Skin of body (tissue), 1 donor: ENCODE measurements at regions not wholly inside any gene's neighbourhood (a gene's known extent, or its start where the extent isn't known, plus 50 kb on each side); places are given as distances from the start of the nearest gene placed in this dataset.

Source experiments
- DNase-seq: peaks from one replicate; lab custom pipeline; 2025; lab: John Stamatoyannopoulos, UW

DNA sequence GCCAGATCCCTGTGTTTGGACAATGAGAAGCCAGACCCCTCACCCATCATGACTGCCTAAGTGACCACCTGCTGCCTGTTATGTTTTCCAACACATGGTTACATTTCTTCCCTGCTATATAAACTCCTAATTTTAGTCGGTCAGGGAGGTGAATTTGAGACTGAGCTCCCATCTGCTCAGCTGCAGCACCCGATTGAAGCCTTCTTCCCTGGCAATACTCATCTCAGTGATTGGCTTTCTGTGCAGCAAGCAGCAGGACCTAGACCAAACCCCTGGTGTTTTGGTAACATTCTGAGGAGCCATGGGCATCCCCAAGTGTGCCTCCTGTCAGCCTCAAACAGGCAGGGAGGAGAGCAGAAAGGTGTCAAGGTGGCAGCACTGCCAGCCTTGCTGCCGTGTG is 141.2 kb downstream of the CD8B2 start:
- no peak for DNase-seq

DNA sequence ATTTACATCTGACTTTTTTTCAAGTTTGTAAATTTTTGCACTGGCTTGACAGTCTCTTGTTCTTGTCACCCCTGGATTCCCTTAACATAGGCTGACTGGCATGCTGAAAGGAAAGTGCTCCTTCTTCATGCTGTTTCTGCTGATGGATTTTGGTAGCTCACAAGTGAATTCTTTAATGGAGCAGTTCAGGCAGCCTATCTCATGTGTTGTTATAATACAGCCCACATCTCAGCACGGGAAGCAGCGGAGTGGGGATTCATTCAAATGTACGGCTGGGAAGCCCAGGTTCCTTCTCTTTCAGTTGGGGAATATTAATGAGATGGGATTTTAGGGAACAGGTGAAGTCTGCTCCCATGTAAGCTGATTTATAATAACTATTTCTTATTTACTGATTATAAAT is 142.8 kb downstream of the CD8B2 start:
- DNase-seq: no peak

DNA sequence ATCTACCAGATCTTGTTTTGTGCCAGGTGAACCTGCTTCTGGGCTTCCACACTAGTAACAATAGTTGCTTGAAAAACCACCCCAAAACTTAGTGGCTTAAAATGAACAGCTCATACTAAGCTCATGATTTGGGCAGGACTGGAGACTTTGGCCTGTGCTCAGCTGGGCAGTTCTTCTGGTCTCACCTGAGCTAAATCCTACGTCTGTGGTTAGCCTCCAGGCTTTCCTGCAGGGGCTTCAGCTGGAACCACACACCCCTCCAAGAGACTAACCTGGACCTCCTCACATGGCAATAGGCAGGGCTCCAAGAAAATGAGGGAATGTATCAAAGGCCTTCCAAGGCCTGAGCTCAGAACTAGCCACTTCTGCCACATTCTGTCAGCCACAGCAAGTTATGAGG is 144.1 kb downstream of the CD8B2 start:
- no peak for DNase-seq

DNA sequence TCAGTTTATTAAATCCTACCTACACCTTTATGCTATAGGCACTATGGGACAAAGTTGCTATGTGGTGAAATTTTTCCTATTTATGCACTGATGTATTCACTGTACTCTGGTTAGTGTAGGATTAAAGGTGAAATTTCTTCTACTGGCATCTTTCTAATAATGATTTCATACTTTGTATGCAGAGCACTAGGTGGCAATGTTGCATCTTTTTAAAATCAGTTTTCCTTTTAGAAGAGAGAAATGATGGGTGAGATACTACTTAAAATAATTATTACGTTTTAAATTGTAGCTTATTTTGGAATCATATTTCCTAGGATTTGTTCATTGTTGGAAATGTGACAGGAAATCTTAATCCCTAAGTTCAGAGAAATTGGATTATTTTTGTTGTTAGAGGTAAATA is 150.9 kb downstream of the CD8B2 start:
- DNase-seq: no peak

DNA sequence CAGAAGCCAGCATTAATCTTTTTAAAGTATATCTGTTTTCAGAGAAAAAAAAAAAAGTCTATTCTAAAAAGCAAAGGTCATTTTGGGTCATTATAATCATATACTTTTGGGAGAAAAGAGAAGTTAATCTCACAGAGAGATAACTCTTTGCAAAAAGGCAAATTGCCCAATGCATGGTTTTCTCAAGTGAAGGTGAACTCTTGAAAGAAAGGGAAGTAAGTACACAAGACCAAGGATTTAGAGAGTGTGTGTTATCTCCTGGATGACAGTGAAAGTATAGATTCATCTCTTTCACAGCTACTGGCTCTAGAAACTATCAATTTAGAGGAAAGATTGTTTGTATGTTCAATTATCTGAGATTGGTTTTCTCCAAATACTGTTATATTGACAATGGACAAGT is 151.4 kb downstream of the CD8B2 start:
- DNase-seq: no peak

DNA sequence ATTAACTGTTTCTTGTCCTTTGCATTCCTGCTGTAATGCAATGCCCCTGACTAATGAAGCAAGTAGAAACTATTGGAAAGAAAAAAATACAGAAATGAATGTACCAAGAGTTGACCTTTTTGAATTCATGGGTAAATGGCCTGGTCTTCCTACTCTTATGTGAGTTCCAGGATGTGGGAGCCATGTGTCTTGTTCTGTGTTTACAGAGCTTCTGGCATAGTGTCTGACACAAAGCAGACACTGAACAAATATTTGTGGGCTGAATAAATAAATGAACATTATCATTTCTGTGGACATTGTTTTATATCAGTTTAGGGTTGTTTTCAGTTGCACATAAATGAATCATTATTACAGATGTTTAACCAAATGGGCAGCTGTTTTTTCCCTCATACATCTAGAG is 155.5 kb downstream of the CD8B2 start:
- no peak for DNase-seq

DNA sequence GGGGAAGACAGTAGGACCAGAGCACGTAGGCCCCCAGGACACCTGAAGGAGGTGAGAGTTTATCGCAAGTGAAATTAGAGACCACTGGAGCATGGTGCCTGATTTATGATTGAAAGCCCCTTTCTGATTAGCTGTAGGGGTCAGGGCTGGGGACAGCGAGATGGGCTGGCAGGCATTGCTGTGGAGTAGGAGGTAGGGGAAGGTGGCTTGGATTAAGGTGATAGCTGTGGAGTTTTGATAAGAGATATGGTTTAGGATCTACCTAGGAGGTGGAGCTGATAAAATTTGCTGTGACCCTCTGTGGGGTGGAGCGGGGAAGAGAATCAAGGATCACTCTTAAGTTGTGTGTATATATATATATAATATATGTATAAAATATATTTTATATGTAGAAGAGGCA is 157.5 kb downstream of the CD8B2 start:
- DNase-seq: no peak

DNA sequence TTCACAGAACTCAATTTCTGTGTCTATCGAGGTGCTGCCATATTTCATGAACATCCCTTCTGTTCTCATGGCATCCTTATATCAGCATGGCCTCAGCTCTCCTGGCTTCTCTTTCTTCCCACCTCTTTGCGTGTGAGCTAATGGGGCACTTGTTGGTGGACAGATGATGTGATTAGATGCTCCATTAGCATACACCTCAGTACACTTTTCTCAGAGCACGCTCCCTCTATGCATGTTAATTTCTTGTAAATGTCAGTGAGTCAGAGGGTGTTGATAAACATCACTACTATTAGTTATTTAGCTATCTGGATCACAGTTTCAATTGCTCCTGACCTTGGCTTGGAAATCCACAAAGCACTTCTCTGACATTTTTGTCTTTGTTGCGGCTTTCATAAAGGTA is 159.4 kb downstream of the CD8B2 start:
- no peak for DNase-seq

DNA sequence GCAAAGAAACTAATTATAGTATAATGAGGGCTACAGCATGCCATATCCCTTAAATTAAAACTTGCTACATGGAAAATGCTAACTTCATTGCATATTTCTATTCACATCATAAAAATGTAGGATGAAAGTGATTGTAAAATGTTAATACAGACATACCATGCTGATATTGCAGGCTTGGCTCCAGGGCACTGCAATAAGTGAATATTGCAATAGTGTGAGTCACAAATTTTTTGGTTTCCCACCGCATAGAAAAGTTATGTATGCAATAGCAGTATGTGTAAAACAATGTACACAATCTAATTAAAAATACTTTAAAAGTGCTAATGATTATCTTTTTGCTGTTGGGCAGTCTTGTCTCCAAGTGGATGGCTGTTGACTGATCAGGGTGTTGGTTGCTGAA is 162.1 kb downstream of the CD8B2 start:
- no peak for DNase-seq

DNA sequence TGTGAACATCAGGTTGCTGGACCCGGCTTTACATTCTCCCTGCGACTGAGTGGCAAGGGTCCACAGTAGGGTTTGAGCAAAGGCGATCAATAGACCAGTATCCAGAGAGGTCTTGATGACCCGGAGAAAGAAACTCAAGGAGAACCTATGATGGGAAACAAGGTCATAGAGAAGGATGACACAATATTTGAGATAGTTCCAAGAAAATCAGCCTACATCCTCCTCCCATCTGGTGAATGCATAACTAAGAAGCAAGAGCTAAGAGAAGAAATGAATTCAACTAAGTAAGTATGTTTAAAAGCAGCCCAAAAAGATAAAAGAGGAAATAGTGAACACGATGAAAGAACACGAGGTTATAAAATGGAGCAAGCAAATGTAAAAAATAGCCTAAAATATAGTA is 166.3 kb downstream of the CD8B2 start:
- no peak for DNase-seq

DNA sequence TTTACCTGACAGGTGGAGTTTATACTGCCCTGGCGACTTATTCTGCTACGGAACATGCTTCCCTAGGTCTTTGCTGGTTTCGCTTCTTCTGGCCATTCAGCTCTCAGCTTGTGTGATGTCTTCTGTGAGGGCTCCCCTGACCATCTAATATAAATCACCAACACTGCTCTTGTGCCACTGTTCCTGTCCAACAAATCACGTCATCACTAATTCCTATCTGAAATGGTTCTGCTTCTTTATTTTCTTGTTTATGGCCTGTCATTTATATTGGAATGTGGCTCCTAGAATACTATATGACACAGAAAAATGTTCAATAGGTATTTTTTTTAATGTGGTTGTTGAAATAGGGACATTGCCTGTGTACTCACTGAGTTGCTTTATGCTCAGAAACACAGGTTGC is 171.5 kb downstream of the CD8B2 start:
- no peak for DNase-seq

DNA sequence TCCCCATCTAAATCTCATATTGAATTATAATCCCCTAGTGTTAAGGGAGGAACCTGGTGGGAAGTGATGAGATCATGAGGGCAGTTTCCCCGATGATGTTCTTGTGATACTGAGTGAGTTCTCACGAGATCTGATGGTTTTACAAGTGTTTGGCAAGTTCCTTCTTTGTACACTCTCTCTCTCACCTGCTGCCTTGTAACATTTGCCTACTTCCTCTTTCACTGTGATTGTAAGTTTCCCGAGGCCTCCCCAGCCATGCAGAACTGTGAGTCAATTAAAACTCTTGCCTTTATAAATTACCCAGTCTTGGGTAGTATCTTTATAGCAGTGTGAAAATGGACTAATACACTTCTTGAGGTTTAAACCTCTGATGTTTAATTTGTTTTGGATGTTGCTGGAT is 177.5 kb downstream of the CD8B2 start:
- DNase-seq: no peak

DNA sequence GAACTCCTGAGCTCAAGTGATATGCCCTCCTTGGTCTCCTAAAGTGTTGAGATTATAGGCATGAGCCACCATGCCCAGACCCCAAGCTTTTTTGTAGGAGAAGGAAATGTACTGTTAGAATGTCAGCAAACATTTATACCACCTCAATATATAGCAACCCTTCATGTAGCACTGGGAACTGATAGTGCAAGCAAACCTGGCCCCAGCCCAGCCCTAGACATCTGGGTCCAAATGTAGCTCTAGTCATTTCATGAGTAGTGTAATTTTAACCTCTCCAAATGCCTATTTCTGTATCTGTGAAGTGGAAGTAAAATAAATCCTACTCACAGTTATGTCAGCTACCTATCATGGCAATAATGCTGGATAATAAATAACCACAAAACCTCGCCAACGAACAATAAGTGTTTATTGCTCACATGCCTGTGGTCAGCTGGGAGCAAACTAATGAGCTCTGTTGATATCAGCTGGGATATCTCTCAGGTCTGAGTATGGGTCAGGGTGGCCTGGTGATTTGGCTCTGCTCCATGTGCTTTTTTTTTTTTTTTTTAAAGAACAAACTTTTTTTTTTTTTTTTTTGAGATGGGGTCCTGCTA is 180.4 kb downstream of the CD8B2 start:
- no peak for DNase-seq

DNA sequence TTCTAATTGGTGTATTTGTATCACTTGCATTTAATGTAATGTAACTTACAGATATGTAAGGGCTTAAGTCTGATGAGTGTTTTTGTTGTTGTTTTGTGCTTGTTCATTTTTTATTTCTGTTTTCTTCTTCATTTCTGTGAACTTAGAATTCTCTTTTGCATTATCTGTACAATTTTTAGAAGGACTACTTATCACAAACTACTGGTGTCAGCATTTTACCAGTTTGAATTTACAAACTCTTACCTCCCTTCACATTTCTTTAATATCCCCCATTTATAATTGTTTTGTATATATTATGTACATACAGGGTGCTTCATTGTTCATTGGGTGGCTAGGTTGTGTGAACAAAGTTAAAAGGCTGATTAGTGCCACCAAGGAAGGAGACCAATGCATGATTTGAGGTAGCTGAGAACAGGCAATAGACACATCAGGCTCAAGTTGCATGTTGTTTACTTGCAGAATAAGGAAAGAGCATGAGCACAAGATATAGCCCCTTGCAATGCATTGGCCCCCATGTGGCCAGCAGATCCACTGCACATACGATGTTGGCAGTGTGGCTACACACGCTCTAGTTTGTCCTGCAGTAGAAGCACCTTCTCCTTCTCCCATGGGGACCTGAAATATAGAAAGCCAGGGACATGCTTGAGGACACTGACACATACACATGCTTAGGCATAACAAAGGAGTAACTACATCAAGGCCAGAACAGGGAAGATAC is 198.2 kb downstream of the CD8B2 start:
- DNase-seq: no peak

DNA sequence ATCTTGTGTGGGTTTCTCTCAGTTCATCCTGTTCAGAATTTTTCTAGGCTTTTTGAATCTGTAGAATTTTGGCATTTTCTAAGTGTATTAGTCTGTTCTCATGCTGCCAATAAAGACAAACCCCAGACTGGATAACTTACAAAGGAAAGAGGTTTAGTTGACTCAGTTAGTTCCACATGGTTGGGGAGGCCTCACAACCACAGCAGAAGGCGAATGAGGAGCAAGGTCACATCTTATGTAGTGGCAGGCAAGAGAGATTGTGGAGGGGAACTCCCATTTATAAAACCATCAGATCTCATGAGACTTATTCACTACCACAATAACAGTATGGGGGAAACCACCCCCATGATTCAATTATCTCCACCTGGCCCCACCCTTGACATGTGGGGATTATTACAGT is 199.2 kb downstream of the ST6GAL2 start:
- no peak for DNase-seq

DNA sequence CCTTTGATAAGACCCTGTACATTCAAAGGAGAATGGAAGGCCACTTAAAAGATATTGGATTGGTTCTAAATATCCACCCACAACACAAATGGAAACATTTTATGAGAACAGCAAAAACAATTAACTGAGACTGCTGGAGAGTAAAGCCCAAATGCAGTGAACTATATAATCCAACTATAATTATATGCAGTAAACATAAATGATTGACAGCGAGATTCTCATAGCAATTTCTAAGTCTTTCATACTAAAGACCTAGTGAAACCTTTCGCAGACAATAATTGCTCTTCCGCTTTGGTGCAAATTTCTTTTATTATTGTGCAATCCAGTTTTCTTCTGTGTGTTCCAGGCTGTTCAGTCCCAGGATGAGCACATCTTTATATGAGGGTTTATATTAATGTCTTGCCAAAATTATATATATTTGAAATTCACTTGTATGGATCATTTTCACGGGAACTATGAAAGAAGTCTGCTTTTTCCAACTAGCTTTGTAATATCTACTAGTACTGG is 190.9 kb downstream of the ST6GAL2 start:
- no peak for DNase-seq

DNA sequence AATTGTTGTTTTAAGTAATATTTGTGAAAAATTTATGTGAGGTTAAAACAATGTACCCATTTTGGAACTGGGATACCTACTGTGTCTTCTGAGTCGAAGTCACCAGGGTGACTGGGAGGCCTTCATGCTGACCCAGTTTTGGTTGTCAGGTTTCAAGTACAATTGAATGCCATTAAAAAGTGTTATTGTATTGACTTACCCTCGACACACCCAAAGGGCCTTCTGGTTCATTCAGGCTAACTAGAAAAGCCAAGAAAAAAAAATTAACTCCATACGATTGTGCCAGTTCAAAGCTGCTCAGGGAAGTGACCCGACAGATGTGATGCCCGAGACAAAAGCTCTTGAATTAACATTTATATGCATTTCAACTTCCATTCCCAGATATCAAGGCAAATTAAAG is 190.0 kb downstream of the ST6GAL2 start:
- DNase-seq: no peak

DNA sequence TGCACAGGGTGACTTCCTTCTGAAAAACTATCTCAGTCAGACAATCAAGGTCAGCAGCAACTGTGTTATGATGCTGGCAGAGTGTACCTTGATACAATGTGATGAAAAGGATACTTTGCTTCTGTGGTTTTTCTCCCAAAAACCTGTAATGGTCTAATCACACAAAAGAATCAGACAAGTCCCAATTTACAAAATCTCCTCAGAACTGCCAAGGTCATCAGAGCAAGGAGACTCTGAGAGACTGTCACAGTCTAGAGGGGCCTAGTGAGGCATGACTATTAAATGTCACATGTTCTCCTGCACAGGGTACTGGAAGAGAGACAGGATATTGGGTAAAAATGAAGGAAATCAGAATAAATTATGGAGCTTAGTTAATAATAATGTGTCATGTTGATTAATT is 185.4 kb downstream of the ST6GAL2 start:
- DNase-seq: no peak

DNA sequence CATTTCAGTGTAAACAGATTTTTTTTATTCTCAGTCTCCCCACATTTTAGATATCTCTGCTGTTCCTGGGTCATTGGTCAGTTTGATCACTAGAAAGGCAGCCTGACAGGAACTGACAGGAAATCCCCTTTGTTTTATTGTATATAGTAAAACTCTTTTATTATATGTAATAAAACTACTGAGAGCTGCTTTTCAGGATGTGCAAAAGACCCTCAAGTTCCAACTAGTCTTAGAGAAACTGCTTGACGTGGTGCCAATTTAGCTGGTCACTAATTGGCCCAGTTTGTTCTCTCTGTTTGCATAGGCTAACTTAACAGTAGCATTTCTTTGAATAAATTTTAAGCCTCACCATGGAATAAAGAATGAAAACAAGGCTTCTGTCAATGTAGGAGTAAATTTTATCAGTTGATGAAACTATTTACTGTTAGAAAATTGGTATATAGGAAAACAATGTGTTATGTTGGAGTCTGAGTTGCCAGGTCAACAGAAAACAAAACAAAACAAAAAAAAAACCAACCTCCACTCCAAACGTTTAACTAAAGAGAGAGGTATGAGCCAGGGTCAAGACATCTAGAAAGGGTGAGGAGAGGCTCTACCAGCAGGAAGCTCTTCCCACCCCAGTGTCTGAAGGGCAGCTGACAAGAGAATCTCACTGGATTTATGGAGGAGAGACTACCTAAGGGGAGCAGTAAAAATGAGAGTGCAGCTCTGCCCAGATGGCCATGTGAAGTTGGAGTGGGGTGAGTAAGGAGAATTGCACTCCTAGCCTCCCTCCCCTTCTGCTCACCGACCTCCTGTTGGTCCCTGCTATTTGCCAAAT is 184.6 kb downstream of the ST6GAL2 start:
- DNase-seq: no peak

DNA sequence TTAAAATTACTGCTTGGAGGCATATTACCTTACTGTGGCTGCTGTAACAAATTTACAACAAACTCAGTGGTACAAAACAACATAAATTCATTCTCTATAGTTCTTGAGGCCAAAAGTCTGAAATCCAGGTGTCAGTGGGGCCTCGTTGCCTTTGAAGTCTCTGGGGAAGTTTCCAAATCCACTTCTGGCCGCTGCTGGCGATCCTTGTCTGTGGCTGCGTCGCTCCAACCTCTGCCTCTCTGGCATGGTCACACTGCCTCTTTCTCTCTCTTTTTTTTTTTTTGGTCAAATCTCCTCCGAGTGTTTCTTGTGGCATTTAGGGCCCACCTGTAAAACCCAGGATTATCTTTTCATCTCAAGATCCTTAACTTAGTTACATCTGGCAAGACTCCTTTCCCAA is 182.8 kb downstream of the ST6GAL2 start:
- no peak for DNase-seq

DNA sequence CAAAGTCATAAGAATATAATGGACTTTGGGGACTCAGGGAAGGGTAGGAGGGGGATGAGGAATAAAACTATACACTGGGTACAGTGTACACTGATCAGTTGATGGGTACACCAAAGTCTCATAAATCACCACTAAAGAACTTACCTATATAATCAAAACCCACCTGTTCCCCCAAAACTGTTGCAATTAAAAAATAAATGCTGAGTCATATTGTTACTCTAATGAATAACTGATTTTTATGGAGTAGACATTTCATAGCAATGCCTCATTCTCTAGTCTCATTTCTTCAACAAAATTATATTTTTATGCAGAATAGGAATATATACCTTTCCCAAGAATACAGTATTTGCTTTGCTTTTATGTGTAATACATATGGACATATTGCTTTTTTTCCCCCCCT is 181.2 kb downstream of the ST6GAL2 start:
- DNase-seq: no peak

DNA sequence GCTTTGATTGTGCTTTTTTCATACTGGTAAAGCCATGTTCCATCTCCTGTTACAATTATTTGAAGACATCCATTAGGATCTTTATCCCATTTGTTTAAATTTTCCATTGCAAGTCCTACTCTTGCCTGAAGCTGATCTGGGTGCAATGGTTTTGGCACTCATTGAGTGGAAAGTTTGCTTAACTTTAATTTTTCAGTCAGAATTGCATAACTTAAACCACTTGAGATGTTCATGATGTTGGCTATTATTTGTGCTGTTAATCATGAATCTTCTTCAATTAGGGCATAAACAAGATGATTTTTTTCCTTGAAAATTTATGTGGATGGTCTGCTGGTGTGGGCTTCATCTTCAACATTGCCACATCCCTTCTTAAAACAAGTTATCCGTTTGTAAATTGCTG is 180.1 kb downstream of the ST6GAL2 start:
- DNase-seq: no peak

DNA sequence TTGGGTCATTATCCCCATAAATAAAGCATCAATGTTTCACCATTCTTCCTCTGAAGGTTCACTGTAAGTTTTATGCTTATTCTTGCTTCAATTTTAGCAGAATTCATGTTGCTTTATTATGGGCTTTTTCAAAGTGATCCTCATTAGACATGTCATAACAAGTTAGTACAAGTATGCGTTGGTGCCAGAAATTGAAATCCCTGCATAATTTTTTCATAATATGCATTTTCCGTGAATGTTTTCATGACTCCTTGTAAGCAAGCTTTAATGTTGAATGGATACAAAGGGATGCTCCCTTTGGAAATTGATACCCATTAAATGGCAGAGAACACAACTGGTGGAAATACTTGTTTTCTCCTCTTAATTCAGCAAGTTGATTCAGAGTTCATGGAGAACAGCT is 179.7 kb downstream of the ST6GAL2 start:
- DNase-seq: no peak
